Fibroblast of lung (primary cell): ENCODE measurements at regions not wholly inside any gene's neighbourhood (a gene's known extent, or its start where the extent isn't known, plus 50 kb on each side); places are given as distances from the start of the nearest gene placed in this dataset.

ENCODE experiments used
- DNase-seq, 2 donors: peaks; one replicate each; pipeline versions ENCODE4 v3.0.0 to v3.0.0-alpha.2; 2010; ENCODE audit warnings: low read depth in 2 of 2
- H2AFZ ChIP-seq: 2 replicates; pipeline ENCODE4 v1.5.1; 2012; ENCODE audit warnings: low read length, control low read depth, inconsistent platforms
- H3K27ac ChIP-seq: 2 replicates; pipeline ENCODE4 v1.5.1; 2011; ENCODE audit warnings: low read length, control low read depth; ENCODE audit not compliant: insufficient read depth
- H3K27me3 ChIP-seq: 2 replicates; pipeline ENCODE4 v1.5.1; 2011; ENCODE audit warnings: mild to moderate bottlenecking, low read length; ENCODE audit not compliant: control insufficient read depth, insufficient read depth
- H3K36me3 ChIP-seq: 2 replicates; pipeline ENCODE4 v1.5.1; 2011; ENCODE audit warnings: low read length; ENCODE audit not compliant: control insufficient read depth, insufficient read depth
- H3K4me1 ChIP-seq: 2 replicates; pipeline ENCODE4 v1.5.1; 2011; ENCODE audit warnings: low read length; ENCODE audit not compliant: control insufficient read depth, insufficient read depth; ENCODE audit errors: extremely low read depth
- H3K4me2 ChIP-seq: 2 replicates; pipeline ENCODE4 v1.5.1; 2011; ENCODE audit warnings: low read length, control low read depth; ENCODE audit not compliant: insufficient read depth; ENCODE audit errors: extremely low read depth
- H3K4me3 ChIP-seq, 4 experiments: fragments of 200-600 bp in 1 of 4; sonication (generic) in 1 of 4; replicated peaks in 1 of 4; 2 replicates each; pipeline ENCODE4 v1.5.1; 2011 to 2016; ENCODE audit warnings: low read length in 4 of 4, low read depth in 3 of 4, mild to moderate bottlenecking in 3 of 4, control low read depth in 2 of 4, inconsistent platforms in 1 of 4, mixed read lengths in 1 of 4; ENCODE audit not compliant: insufficient read depth in 1 of 4; ENCODE audit errors: control extremely low read depth in 1 of 4
- H3K79me2 ChIP-seq: 2 replicates; pipeline ENCODE4 v1.5.1; 2012; ENCODE audit warnings: mild to moderate bottlenecking, low read length, inconsistent platforms; ENCODE audit not compliant: control insufficient read depth, insufficient read depth
- H3K9ac ChIP-seq: 2 replicates; pipeline ENCODE4 v1.5.1; 2011; ENCODE audit warnings: mild to moderate bottlenecking, low read length, control low read depth; ENCODE audit not compliant: insufficient read depth
- H3K9me3 ChIP-seq: 2 replicates; pipeline ENCODE4 v1.5.1; 2012; ENCODE audit warnings: low read depth, low read length; ENCODE audit not compliant: control insufficient read depth, insufficient read depth
- H4K20me1 ChIP-seq: 2 replicates; pipeline ENCODE4 v1.5.1; 2011; ENCODE audit warnings: low read length; ENCODE audit not compliant: control insufficient read depth, insufficient read depth; ENCODE audit errors: extremely low read depth
- CTCF ChIP-seq, 2 donors: IDR thresholded peaks in 1 of 2; conservative IDR thresholded peaks in 1 of 2; 1 replicate in 1 of 2; 2 replicates in 1 of 2; pipeline ENCODE4 v1.5.1; 2011 to 2012; ENCODE audit warnings: low read length in 2 of 2, control low read depth in 1 of 2, inconsistent platforms in 1 of 2, low read depth in 1 of 2, mild to moderate bottlenecking in 1 of 2
- EZH2 ChIP-seq: IDR thresholded peaks from 2 replicates; pipeline ENCODE4 v1.5.1; 2012; ENCODE audit warnings: low read length, control low read depth, mild to moderate bottlenecking; ENCODE audit errors: missing control alignments

- H3K4me2 ChIP-seq: no peak overlapping the region
- H3K4me1 ChIP-seq: no peaks in the 10 kb centered on the region
- DNase-seq: no peak
- no peaks in the 10 kb centered on the region for H4K20me1 ChIP-seq
- no peaks in the 10 kb centered on the region for H3K27me3 ChIP-seq
- H3K27ac ChIP-seq: no peak overlapping the region
- no peaks in the 10 kb centered on the region for H3K79me2 ChIP-seq
- H2AFZ ChIP-seq: no peak overlapping the region
- no peak overlapping the region for H3K4me3 ChIP-seq
- H3K36me3 ChIP-seq: no peaks in the 10 kb centered on the region
- no peaks in the 10 kb centered on the region for H3K9me3 ChIP-seq
- H3K9ac ChIP-seq: no peak overlapping the region
- TF ChIP-seq CTCF (conservative IDR thresholded peaks at IDR 0.05 in 1 of 2, IDR thresholded peaks at IDR 0.05 in 1 of 2; ENCODE audit: low read depth in 1 of 2, low read length in 2 of 2): no peak
- no peak for TF ChIP-seq EZH2
Measured at GRCh38 chr10:130904676-130905075, 406.8 kb downstream of the TCERG1L start.

- Histone ChIP-seq H3K4me1 (no peaks in the 10 kb centered on the region), H3K27me3 (no peaks in the 10 kb centered on the region), H3K4me2 (no peak overlapping the region), H3K9me3 (no peaks in the 10 kb centered on the region), H4K20me1 (no peaks in the 10 kb centered on the region), H3K4me3 (no peak overlapping the region), H3K36me3 (no peaks in the 10 kb centered on the region), H2AFZ (no peak overlapping the region), H3K27ac (no peak overlapping the region), H3K79me2 (no peaks in the 10 kb centered on the region), H3K9ac (no peak overlapping the region)
- no peak for DNase-seq
- no peak for TF ChIP-seq EZH2
- no peak for TF ChIP-seq CTCF (conservative IDR thresholded peaks at IDR 0.05 in 1 of 2, IDR thresholded peaks at IDR 0.05 in 1 of 2; ENCODE audit: low read depth in 1 of 2, low read length in 2 of 2)
Measured at GRCh38 chr10:130905386-130905785, 406.1 kb downstream of the TCERG1L start.

- no peaks in the 10 kb centered on the region for H3K36me3 ChIP-seq
- TF ChIP-seq EZH2: no peak
- TF ChIP-seq CTCF (conservative IDR thresholded peaks at IDR 0.05 in 1 of 2, IDR thresholded peaks at IDR 0.05 in 1 of 2; ENCODE audit: low read depth in 1 of 2, low read length in 2 of 2): no peak
Measured at GRCh38 chr10:130905921-130906320, 405.6 kb downstream of the TCERG1L start.

More at GRCh38 chr10:130905921-130906320, 405.6 kb downstream of the TCERG1L start:
- H3K9me3 ChIP-seq: no peaks in the 10 kb centered on the region
- no peaks in the 10 kb centered on the region for H3K27me3 ChIP-seq
- no peak overlapping the region for H3K4me2 ChIP-seq
- no peak overlapping the region for H3K9ac ChIP-seq
- no peak overlapping the region for H2AFZ ChIP-seq
- H4K20me1 ChIP-seq: no peaks in the 10 kb centered on the region
- H3K4me3 ChIP-seq: no peak overlapping the region
- H3K27ac ChIP-seq: no peak overlapping the region
- H3K79me2 ChIP-seq: no peaks in the 10 kb centered on the region
- H3K4me1 ChIP-seq: no peaks in the 10 kb centered on the region
- DNase-seq: no peak
